HG02981 (cell line): ENCODE measurements at regions not wholly inside any gene's neighbourhood (a gene's known extent, or its start where the extent isn't known, plus 50 kb on each side); places are given as distances from the start of the nearest gene placed in this dataset.

Experiments used
- ATAC-seq: cut with Tn5 transposase; IDR thresholded peaks from one replicate; pipeline ENCODE4 v1.9.1; 2021; ENCODE audit warnings: mild to moderate bottlenecking, moderate library complexity; ENCODE audit not compliant: unreplicated experiment

DNA sequence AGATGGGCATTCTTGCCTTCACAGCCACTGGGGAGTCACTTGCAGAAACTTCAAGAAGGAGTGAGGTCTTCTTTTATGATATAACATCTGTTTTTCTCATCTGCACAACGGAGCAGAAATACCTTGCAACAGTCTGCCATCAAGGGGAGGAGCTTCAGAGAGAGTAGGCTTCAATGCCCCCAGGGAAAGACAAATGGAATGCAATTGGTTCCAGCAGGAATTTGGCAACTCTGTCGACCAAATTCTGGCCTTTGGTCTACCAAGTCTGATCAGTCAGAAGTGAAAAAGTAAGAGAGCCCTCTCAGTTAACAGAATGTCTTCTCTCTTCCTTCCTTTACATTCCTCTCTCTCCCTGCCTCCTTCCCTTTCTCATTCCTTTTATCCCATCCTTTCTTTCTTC lies 229.3 kb downstream of the IDS start:
- no peak for ATAC-seq

DNA sequence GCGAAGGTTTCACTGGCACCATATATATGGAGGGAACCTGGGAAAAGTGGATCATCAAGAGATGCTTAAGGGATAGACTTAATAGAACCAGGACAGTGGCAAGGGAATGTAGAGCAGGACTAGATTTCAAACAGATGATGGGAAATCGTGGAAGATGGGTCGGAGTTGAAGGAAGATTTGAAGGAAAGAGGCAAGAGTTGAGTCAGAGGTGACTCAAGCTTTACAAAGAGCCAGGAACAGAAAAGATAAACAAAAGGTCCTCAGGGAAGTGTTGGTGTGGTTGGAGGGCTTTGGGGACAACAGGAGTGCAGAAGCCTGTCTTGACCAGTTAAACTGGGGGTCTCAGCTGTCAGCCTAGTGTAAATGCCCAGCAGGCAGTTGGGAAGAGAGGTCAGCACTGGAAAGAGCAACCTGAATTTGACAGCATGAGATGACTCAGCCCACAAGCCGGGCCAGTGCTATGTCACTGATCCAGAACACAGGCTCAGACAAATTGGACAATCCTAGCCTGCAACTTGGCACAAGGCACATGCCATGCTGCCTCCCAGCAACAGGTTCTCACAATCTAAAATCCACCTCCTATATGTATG lies 230.5 kb downstream of the IDS start:
- ATAC-seq, result no peak

DNA sequence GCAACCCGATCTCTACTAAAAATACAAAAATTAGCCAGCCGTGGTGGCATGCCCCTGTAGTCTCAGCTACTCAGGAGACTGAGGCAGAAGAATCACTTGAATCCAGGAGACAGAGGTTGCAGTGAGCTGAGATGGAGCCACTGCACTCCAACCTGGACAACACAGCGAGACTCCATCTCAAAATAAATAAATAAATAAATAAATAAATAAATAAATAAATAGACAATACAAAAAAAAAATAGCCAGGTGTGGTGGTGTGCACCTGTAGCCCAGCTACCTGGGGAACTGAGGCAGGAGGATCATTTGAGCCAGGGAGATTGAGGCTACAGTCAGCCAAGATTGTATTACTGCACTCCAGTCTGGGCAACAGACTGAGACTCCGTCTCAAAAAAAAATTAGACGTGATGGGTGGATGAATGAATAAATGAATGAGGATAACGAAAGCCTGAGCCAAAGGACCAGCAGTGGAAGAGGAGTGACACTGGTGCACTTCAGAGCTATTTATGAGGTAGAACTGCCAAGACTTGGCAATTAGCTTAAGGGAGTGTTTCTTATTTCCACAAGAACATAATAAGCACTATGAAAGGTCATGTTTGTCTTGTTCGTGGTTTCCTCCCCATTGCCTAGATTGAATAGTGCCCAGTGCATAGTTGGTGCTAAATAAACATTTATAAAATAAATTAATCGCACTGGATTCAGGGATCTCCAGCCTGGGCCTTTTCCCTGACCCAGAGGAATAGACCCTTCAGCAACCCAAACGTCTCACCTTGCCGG lies 232.2 kb downstream of the IDS start:
- ATAC-seq, result no peak

DNA sequence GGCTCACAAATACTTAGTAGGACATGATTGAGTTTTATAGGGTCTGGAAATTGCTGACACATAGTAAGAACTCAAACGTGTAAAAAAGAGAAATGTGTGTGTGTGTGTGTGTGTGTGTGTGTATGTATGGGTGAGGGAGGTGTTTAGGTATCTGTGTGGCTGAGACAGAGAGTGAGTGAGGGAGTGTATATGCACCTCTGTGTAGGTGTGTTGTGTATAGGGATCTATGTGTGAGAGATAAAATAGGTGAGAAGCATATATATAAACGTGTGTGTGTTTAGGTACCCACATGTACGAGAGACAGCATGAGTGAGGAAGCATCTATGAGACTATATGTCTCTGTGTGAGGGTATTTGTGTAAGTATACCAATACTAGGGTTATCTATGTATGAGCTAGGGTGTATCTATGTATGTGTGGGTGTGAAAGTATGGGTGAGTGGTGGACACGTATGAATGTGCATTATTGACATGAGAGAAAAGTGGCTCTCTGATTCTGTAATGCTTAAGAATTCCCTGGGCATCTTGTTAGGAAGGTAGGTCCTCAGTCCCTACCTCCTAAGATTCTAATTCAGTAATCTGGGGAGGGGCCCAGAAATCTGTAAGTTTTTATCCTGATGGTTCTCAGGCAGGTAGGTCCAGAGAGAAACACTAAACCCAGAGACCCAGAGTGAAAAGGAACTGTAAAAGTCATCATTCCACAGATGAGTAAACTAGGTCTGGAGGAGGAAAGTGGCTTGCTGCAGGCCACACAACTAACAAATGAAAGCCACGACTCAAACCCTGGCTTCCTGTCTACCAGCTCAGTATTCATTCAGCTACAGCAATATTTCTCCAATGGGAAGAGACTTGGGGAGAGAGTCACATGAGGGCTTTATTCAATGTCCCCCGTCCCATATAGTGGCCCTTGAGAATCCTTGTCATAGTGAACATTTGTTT lies 237.0 kb downstream of the IDS start:
- ATAC-seq, result no peak

DNA sequence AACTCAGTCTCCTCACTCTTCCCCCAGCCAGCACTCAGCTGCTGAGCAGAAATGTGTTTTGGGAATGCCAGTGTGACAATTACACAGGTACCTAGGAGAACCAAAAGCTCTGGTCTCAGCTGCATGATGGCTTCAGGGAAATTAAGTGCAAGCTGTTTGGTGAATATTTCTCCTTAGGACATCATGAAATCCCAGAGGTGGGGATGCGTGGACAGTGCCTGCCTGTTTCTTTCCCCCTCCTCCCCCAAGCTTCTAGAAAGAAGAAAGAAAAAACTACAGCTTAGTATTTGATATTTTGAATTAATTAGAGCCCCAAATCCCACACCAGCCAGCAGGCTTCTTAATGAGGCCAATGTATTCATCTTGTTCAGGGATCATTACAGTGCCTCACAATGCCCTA lies 243.0 kb downstream of the IDS start:
- ATAC-seq, result no peak

DNA sequence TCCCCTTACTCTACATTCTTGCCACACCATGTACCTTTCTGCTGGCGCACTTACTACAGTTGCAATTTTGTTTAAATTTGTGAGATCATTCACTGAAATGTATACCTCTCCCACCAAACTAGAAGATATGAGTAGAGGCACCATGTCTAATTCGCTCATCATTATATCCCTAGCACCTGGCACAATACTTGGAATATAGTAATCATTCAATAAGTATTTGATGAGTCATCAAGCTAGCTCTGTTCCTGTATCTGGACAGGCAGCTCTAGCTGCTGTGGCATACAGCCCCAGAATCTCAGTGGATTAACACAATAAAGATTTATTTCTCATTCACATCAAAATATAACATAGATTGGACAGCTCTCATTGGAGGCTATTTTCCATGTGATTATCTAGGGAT lies 245.9 kb downstream of the IDS start:
- no peak for ATAC-seq

DNA sequence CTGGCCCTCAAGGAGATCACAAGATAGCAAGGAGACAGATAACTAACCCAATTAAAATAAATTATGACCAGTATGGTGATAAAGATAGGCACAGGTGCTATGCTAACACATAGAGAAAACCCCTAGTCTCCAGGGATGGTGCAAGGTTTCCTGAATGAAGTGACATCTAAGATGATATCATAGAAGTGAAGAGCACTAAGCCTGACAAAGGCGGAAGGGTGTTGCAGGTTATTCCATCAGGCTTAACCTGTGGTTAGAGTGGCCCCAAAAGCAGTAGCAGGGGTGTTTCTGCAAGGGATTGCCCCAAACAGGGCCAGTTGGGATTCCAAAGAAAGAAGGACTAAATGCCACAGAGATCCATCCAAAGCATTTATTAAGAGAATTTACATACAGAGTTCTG lies 249.2 kb downstream of the IDS start:
- ATAC-seq, result no peak

DNA sequence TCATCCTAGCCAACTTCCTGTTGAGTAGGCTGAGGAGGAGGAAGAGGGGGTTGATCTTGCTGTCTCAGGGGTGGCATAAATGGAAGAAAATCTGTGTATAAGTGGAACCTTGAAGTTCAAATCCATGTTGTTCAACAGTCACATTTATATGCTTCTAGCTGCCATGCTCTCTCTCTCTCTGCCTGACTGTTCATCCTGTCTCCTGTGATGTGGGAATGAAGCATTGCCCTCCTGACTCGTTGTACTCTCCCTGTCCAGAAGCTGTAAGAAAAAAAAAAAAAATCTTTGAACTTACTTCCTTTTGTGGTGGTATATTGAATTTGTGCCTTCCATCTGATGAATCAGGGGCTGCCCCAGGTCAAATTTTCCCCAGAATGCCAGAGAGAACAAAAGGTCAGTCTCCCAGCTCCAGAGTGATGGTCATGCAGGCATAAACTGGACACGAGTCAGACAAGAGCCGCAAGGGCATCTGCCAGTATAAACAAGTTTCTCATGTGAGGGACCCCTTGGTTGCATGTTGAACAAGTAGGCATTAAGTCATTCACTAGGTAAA lies 257.0 kb downstream of the IDS start:
- no peak for ATAC-seq

DNA sequence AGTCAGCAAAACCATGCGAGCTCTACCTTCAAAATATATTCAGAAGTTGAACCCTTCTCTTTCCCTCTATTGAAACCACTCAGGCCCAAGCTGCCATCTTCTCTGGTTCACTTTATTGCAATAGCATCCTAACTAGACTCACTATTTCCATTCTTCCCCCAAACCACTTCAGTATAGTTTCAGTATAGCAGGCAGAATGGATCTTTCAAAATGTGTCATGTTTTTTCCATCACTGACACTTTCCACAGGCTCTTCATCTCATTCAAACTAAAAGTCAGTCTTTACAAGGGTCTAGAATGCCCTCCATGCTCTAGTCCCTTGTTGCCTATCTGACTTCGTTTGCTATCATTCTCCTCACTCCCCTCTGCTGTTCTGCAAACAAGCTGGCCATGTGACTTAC lies 274.4 kb downstream of the IDS start:
- no peak for ATAC-seq

DNA sequence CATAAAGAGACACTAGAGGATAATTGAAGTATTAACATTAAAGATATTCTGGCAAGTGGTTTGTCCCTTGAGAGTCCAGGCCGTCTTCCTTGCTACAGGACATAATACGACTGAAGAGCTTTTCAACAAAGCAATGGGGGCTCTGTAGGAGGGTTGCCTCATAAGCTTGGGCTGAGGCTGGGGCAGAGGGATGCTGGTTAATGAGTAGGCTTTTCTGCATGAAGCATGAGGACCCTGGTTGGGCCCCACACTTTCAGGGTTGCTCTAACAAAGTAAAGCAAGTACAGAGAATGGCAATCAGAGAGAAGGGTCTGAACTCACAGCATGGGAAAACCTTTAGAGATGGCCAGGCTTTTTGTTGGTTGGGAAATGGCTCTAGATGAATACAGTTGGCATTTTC lies 281.3 kb downstream of the IDS start:
- ATAC-seq, result no peak

DNA sequence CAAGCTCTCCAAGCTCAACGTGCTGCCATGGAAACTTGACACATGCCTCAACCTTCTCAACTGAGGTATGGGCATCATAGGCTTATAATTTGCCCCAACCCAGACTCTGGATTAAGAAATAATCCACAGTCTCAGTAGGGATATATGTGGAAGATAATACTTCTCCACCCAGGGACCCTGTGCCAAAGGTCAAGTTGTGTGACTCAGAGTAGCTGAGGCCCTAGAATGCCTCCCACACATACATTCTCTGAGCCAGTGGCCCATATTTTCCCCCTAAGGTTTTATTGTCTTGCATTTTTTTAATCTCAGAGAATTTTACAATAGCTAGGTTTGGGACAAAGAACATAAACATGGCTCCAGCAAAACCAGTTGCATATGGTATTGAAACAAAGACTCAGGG lies 283.1 kb downstream of the IDS start:
- no peak for ATAC-seq

DNA sequence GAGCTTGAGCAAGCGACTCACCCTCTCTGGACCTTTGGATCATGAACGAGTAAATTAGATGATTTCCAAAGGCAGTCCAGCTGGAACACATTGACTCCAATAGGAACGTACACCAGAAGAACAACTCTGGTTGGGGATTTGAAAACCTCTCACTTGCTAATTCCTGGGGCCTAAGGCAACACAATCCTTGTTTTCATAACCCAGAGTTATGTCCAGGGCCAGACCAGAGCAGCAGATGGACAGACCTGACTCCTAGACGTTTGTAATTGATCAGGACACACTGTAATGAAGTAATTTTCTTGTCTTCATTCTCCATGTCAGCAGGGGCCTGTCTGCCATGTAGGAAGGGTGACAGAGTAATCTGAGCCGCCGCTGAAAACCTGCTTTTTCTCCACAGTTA lies 283.9 kb downstream of the IDS start:
- ATAC-seq, result no peak

DNA sequence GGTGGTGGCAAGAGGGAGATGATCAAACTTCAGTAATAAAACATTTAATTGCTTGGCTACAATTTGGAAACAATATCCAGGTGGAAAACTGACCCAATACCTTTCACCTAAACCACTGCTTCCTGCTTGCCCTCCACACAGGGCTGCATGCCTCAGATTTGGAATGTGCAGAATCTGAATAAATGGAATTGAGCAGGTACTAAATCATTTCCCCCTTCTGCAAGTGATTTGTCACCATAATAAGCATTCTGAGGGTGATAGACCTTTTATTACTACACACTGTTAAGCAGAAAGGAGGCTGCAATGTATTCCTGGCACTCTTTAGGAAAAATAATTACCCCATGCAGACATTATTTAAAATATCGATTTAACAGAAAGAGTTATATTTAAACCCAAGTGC lies 291.8 kb downstream of the IDS start:
- ATAC-seq, result no peak

DNA sequence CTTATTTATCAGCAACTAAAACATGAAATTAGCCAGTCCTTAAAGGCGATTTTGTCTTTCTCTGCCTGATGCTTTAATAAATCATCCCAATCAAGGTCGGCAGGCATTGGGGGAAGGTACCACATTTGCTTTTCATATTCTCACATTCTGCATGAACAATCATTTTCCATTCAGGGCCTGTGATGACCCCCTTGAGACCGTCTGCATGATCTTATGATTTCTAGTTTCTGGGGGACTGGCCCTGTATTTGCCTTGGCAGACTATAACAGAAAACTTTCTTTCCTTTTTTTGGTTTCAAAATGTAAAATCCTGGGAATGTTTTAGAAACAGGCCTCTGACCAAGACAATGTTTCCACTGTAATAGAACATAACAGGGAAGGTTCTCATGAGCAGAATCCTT lies 296.8 kb downstream of the IDS start:
- no peak for ATAC-seq

DNA sequence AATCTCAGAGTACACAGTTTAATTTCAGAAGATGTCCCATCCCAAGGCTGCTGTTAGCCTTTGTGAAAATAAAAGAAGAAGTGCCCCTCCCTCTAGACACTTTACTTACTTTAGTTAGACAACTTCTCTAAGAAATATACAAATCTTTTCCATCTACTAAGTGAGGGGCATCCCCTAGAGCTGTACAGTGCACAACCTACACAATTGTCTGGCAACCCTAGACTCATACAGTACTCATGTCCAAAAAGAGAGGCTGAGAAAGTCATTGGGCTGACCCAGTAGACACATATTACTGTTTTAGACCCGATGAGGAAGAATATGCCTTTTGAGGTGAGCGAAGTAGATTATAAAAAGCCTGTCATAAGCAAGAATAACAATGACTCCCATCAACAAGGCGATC lies 297.6 kb downstream of the IDS start:
- ATAC-seq, result no peak

DNA sequence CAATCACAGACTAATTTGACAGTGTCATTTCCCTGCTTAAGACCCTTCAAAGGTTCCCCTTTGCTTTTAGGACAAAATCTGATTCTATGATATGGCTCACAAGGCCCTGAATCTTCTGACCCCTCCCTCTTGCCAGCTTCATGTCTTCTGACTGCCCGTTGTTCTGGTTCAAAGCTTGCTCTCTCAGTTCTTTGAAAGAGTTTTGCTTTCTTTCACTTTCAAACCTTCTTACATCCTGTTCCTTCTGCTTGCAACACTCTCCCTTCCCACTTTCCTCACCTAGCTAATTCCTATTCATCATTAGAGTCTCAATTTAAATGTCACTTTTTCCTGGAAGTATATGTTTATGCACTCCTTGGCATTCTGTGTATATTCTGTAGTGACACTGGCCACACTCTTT lies 299.2 kb downstream of the IDS start:
- ATAC-seq, result no peak

DNA sequence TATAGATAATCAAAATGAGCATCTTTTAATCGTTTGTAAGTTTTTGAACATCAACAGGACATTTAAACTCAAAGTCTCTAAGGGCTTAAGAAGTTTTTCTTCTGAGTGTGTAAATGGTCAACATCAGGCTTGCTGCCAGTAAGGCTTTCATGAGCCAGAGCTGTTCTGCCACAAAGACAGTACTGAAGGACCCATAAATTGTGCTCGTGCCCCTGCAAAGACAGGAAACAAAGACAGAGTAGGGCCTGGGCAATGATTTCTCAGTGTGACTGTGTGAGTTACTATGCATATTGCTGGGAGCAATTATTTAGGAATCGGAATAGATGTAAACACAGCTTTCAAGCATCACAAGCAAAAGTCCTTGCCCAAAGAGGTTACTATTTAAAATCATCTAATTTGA lies 300.0 kb downstream of the IDS start:
- ATAC-seq, result no peak

DNA sequence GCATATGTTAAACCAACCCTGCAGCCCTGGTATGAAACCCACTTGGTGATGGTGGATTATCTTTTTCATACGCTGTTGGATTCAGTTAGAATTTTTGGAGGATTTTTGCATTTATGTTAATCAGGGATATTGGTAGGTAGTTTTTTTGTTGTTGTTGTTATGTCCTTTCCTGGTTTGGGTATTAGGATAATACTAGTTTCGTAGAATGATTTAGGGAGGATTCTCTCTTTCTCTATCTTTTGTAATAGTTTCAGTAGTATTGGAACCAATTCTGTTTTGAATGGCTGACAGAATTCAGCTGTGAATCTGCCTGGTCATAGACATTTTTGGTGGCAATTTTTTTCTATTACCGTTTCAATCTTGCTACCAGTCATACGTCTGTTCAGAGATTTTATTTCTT lies 305.4 kb downstream of the IDS start:
- no peak for ATAC-seq

DNA sequence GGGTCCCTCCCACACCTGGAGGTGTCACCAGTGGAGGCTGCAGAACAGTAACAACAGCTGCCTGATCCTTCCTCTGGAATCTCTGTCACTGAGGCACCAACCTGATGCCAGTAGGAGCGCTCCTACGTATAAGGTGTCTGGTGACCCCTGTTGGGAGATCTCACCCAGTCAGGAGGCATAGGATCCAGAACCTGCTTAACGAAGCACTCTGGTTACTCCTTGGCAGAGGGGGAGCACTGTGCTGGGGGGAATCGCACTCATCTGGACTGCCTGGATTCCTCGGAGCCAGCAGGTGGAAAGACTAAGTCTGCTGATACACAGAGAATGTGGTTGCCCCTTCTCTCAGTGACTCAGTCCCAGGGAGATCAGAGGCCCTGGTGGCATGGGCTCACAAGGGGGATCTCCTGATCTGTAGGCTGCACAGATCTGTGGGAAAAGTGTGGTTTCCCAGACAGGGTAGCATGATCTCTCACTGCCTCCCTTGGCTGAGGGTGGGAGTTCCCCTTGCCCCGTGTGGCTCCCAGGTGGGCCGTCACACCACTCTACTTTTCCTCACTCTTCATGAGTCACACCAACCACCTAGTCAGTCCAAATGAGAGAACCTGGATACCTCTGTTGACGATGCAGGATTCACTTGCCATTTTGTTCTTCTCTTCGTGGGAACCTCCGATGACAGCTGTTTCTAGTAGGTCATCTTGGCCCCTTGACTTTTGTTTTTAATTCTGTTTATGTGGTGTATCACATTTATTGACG lies 305.9 kb downstream of the IDS start:
- ATAC-seq, result peak; percentile 67

DNA sequence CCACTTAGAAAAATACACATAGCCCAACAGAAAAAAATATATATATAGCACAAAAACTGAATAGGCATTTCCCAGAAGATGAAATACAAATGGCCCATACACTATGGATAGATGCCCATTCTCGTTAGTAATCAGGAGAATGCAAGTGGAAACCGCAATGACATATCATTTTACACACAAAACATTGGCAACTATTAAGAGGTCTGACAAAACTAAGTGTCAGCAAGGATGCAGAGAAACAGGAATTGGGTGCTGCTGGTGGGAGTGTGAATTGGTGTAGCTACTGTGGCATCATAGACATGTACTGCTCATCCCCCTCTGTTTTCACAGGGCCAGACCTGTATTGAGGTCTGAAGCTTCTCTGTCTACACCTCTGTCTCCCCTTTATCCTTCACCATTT lies 320.0 kb downstream of the IDS start:
- ATAC-seq, result no peak
